ENCODE measurements at regions not wholly inside any gene's neighbourhood (a gene's known extent, or its start where the extent isn't known, plus 50 kb on each side); places are given as distances from the start of the nearest gene placed in this dataset.

DNA sequence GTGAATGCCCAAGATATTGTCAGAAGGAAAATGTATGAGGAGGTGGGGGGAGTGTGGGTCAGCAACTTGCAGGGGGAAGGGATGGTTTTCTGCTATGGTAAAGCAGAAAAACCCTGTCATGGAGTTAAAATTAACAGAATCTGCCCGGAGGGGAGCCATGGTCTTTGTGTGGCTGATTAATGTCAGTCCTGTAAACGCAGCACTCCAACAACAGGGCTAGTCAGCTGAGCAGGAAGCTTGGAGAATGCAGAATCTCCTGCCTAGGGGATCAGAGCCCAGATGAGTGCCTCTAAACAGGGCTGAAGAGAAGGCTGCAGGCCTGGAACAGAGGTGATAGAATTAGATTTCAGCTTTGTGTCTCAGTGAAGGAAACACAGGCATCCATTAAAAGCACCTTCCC is 140.9 kb upstream of the MTNR1B start:
- no peak overlapping the region for H3K4me2 ChIP-seq (ENCODE audit: low read length)
- no peaks in the 10 kb centered on the region for H3K9me2 ChIP-seq (ENCODE audit: insufficient read depth, low read length)
- H3K36me3 ChIP-seq (ENCODE audit: insufficient read depth, low read length) = no peaks in the 10 kb centered on the region
- peak overlapping the region; percentile 49 for H3K9ac ChIP-seq (ENCODE audit: low read length)
- no peaks in the 10 kb centered on the region for H4K20me1 ChIP-seq (ENCODE audit: insufficient read depth)
- no peaks in the 10 kb centered on the region for H3F3A ChIP-seq (ENCODE audit: insufficient read depth, low read length, poor library complexity, severe bottlenecking)
- H2AFZ ChIP-seq (ENCODE audit: low read depth, low read length) = peak overlapping the region; percentile 10
- no peaks in the 10 kb centered on the region for H3K27me3 ChIP-seq (ENCODE audit: insufficient read depth, low read depth, low read length)
- TF ChIP-seq, protein P1, sequence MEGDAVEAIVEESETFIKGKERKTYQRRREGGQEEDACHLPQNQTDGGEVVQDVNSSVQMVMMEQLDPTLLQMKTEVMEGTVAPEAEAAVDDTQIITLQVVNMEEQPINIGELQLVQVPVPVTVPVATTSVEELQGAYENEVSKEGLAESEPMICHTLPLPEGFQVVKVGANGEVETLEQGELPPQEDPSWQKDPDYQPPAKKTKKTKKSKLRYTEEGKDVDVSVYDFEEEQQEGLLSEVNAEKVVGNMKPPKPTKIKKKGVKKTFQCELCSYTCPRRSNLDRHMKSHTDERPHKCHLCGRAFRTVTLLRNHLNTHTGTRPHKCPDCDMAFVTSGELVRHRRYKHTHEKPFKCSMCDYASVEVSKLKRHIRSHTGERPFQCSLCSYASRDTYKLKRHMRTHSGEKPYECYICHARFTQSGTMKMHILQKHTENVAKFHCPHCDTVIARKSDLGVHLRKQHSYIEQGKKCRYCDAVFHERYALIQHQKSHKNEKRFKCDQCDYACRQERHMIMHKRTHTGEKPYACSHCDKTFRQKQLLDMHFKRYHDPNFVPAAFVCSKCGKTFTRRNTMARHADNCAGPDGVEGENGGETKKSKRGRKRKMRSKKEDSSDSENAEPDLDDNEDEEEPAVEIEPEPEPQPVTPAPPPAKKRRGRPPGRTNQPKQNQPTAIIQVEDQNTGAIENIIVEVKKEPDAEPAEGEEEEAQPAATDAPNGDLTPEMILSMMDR (IDR thresholded peaks at IDR 0.05; ENCODE audit: poor library complexity, severe bottlenecking) = no peak
- TF ChIP-seq POLR2AphosphoS5 (IDR thresholded peaks at IDR 0.05) = peak; percentile 21
- no peak for TF ChIP-seq EZH2 (IDR thresholded peaks at IDR 0.05; ENCODE audit: borderline replicate concordance, insufficient read depth, low read length, poor library complexity, severe bottlenecking)
- TF ChIP-seq SMC3 (conservative IDR thresholded peaks at IDR 0.05; ENCODE audit: poor library complexity) = peak; percentile 10
- peak; percentile 19 for TF ChIP-seq EP300 (conservative IDR thresholded peaks at IDR 0.05; ENCODE audit: poor library complexity, severe bottlenecking)
- no peak for TF ChIP-seq MXI1 (conservative IDR thresholded peaks at IDR 0.05; ENCODE audit: poor library complexity, severe bottlenecking)
- no peak for TF ChIP-seq TAF1 (IDR thresholded peaks at IDR 0.05; ENCODE audit: low read depth)
- TF ChIP-seq, protein P2, sequence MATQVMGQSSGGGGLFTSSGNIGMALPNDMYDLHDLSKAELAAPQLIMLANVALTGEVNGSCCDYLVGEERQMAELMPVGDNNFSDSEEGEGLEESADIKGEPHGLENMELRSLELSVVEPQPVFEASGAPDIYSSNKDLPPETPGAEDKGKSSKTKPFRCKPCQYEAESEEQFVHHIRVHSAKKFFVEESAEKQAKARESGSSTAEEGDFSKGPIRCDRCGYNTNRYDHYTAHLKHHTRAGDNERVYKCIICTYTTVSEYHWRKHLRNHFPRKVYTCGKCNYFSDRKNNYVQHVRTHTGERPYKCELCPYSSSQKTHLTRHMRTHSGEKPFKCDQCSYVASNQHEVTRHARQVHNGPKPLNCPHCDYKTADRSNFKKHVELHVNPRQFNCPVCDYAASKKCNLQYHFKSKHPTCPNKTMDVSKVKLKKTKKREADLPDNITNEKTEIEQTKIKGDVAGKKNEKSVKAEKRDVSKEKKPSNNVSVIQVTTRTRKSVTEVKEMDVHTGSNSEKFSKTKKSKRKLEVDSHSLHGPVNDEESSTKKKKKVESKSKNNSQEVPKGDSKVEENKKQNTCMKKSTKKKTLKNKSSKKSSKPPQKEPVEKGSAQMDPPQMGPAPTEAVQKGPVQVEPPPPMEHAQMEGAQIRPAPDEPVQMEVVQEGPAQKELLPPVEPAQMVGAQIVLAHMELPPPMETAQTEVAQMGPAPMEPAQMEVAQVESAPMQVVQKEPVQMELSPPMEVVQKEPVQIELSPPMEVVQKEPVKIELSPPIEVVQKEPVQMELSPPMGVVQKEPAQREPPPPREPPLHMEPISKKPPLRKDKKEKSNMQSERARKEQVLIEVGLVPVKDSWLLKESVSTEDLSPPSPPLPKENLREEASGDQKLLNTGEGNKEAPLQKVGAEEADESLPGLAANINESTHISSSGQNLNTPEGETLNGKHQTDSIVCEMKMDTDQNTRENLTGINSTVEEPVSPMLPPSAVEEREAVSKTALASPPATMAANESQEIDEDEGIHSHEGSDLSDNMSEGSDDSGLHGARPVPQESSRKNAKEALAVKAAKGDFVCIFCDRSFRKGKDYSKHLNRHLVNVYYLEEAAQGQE (IDR thresholded peaks at IDR 0.05; ENCODE audit: borderline replicate concordance) = no peak
- peak; percentile 22 for TF ChIP-seq RAD21 (conservative IDR thresholded peaks at IDR 0.05)
- H3K79me2 ChIP-seq (replicated peaks; ENCODE audit: insufficient read depth, low read length) = no peaks in the 10 kb centered on the region
- H3K9me3 ChIP-seq (ENCODE audit: low read length) = no peaks in the 10 kb centered on the region
- H3K27ac ChIP-seq (ENCODE audit: low read length) = peak overlapping the region; percentile 82
- H3K4me3 ChIP-seq (ENCODE audit: low read length) = no peak overlapping the region

DNA sequence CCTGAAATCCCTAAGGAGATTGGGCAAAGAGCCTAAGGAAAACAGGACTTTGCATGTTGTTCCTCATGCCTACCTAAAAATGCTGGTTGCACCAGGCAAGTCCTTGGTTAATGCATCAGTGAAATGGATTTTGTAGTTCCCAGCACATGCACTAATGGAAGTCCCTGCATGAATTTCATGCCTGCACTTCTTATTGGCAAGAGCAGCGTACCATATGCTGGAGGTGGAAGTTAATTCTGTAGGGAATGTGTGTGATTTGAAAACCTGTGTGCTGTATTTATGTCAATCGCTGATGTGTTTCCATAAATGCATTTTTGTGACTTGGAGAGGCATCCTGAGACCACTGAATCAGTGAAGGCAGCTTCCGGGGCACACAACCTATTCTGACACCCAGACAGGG is 140.3 kb upstream of the MTNR1B start:
- Histone ChIP-seq H3K9ac (ENCODE audit: low read length) (peak overlapping the region; percentile 49), H3K9me2 (ENCODE audit: insufficient read depth, low read length) (no peaks in the 10 kb centered on the region), H3F3A (ENCODE audit: insufficient read depth, low read length, poor library complexity, severe bottlenecking) (no peaks in the 10 kb centered on the region), H3K79me2 (replicated peaks; ENCODE audit: insufficient read depth, low read length) (no peaks in the 10 kb centered on the region), H4K20me1 (ENCODE audit: insufficient read depth) (no peaks in the 10 kb centered on the region), H3K27ac (ENCODE audit: low read length) (peak overlapping the region; percentile 82), H3K4me2 (ENCODE audit: low read length) (no peak overlapping the region), H2AFZ (ENCODE audit: low read depth, low read length) (no peak overlapping the region), H3K9me3 (ENCODE audit: low read length) (no peaks in the 10 kb centered on the region), H3K27me3 (ENCODE audit: insufficient read depth, low read depth, low read length) (no peaks in the 10 kb centered on the region), H3K36me3 (ENCODE audit: insufficient read depth, low read length) (no peaks in the 10 kb centered on the region), H3K4me3 (ENCODE audit: low read length) (no peak overlapping the region)
- TF ChIP-seq, protein P2 (IDR thresholded peaks at IDR 0.05; ENCODE audit: borderline replicate concordance) = peak; percentile 3
- no peak for TF ChIP-seq MXI1 (conservative IDR thresholded peaks at IDR 0.05; ENCODE audit: poor library complexity, severe bottlenecking)
- TF ChIP-seq RAD21 (conservative IDR thresholded peaks at IDR 0.05) = no peak

All from neural cell (in vitro differentiated cells).